C4-2B (cell line): ENCODE measurements at regions not wholly inside any gene's neighbourhood (a gene's known extent, or its start where the extent isn't known, plus 50 kb on each side); places are given as distances from the start of the nearest gene placed in this dataset.

Experiments
- ZFX ChIP-seq: fragments of 450-650 bp; IDR thresholded peaks from 2 replicates; pipeline ENCODE4 v1.6.1; 2017
- TF ChIP-seq, protein P1 (sequence below): fragments of 450-650 bp; conservative IDR thresholded peaks from 2 replicates; pipeline ENCODE4 v1.5.1; 2017; ENCODE audit warnings: mild to moderate bottlenecking

- TF ChIP-seq, protein P1, sequence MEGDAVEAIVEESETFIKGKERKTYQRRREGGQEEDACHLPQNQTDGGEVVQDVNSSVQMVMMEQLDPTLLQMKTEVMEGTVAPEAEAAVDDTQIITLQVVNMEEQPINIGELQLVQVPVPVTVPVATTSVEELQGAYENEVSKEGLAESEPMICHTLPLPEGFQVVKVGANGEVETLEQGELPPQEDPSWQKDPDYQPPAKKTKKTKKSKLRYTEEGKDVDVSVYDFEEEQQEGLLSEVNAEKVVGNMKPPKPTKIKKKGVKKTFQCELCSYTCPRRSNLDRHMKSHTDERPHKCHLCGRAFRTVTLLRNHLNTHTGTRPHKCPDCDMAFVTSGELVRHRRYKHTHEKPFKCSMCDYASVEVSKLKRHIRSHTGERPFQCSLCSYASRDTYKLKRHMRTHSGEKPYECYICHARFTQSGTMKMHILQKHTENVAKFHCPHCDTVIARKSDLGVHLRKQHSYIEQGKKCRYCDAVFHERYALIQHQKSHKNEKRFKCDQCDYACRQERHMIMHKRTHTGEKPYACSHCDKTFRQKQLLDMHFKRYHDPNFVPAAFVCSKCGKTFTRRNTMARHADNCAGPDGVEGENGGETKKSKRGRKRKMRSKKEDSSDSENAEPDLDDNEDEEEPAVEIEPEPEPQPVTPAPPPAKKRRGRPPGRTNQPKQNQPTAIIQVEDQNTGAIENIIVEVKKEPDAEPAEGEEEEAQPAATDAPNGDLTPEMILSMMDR: no peak
- no peak for TF ChIP-seq ZFX
Observed at GRCh38 chr16:51030516-51030915, 120.6 kb downstream of the SALL1 start.
